OCI-LY7 (cell line): ENCODE measurements at regions not wholly inside any gene's neighbourhood (a gene's known extent, or its start where the extent isn't known, plus 50 kb on each side); places are given as distances from the start of the nearest gene placed in this dataset.

ENCODE experiments used
- CTCF ChIP-seq: fragments of 200-600 bp; sonication (generic); conservative IDR thresholded peaks from 2 replicates; pipeline ENCODE4 v1.5.1; 2014; ENCODE audit warnings: mild to moderate bottlenecking, antibody characterized with exemption, low read length, moderate library complexity, mixed read lengths
- EZH2phosphoT487 ChIP-seq: fragments of 200-600 bp; sonication (generic); IDR thresholded peaks from 2 replicates; pipeline ENCODE4 v1.6.1; 2018; ENCODE audit warnings: low read depth, borderline replicate concordance, mild to moderate bottlenecking, mixed run types, antibody characterized with exemption, low read length, moderate library complexity, mixed read lengths

GRCh38 chr2:105581555-105581944 is 163.2 kb upstream of the NCK2 start:
- TF ChIP-seq CTCF, result no peak
- TF ChIP-seq EZH2phosphoT487, result no peak
